IPS-15b (cell line): ENCODE measurements at regions not wholly inside any gene's neighbourhood (a gene's known extent, or its start where the extent isn't known, plus 50 kb on each side); places are given as distances from the start of the nearest gene placed in this dataset.

Source experiments
- H3K27me3 ChIP-seq: one replicate; pipeline ENCODE4 v1.6.1; 2013; ENCODE audit warnings: low read length; ENCODE audit not compliant: control insufficient read depth, insufficient read depth
- H3K36me3 ChIP-seq: one replicate; pipeline ENCODE4 v1.6.1; 2013; ENCODE audit warnings: low read length; ENCODE audit not compliant: control insufficient read depth, insufficient read depth
- H3K4me1 ChIP-seq: one replicate; pipeline ENCODE4 v1.6.1; 2013; ENCODE audit warnings: mild to moderate bottlenecking, low read length; ENCODE audit not compliant: control insufficient read depth, insufficient read depth
- H3K4me3 ChIP-seq: one replicate; pipeline ENCODE4 v1.5.1; 2013; ENCODE audit warnings: low read depth, low read length
- H3K9ac ChIP-seq: one replicate; pipeline ENCODE4 v1.6.1; 2013; ENCODE audit warnings: low read depth, mild to moderate bottlenecking, low read length
- H3K9me3 ChIP-seq: one replicate; pipeline ENCODE4 v1.6.1; 2013; ENCODE audit warnings: mild to moderate bottlenecking, low read length; ENCODE audit not compliant: control insufficient read depth, insufficient read depth

- Histone ChIP-seq H3K4me3 (no peak overlapping the region), H3K4me1 (peaks cover 4% of the 10 kb centered on the region), H3K9ac (no peak overlapping the region), H3K27me3 (no peaks in the 10 kb centered on the region), H3K36me3 (no peaks in the 10 kb centered on the region), H3K9me3 (no peaks in the 10 kb centered on the region)
Observed at GRCh38 chr7:112889834-112890438, 99.7 kb upstream of the TMEM168 start.

- Histone ChIP-seq H3K4me1 (peaks cover 4% of the 10 kb centered on the region), H3K9me3 (no peaks in the 10 kb centered on the region), H3K9ac (no peak overlapping the region), H3K27me3 (no peaks in the 10 kb centered on the region), H3K4me3 (no peak overlapping the region), H3K36me3 (no peaks in the 10 kb centered on the region)
Observed at GRCh38 chr7:112889268-112889667, 99.1 kb upstream of the TMEM168 start.

GRCh38 chr7:112888781-112889180 lies 98.6 kb upstream of the TMEM168 start:
- H3K4me1 ChIP-seq = peaks cover 4% of the 10 kb centered on the region
- H3K4me3 ChIP-seq = no peak overlapping the region
- no peaks in the 10 kb centered on the region for H3K36me3 ChIP-seq

GRCh38 chr7:112887976-112888375 lies 97.8 kb upstream of the TMEM168 start:
- no peaks in the 10 kb centered on the region for H3K36me3 ChIP-seq
- H3K27me3 ChIP-seq = no peaks in the 10 kb centered on the region
- peaks cover 4% of the 10 kb centered on the region for H3K4me1 ChIP-seq
- no peak overlapping the region for H3K9ac ChIP-seq
- no peaks in the 10 kb centered on the region for H3K9me3 ChIP-seq
- H3K4me3 ChIP-seq = no peak overlapping the region

More at GRCh38 chr7:112888781-112889180, 98.6 kb upstream of the TMEM168 start:
- Histone ChIP-seq H3K9ac (no peak overlapping the region), H3K9me3 (no peaks in the 10 kb centered on the region), H3K27me3 (no peaks in the 10 kb centered on the region)

- H3K36me3 ChIP-seq = no peaks in the 10 kb centered on the region
- H3K27me3 ChIP-seq = no peaks in the 10 kb centered on the region
- H3K4me1 ChIP-seq = peaks cover 4% of the 10 kb centered on the region
- H3K9ac ChIP-seq = no peak overlapping the region
- no peaks in the 10 kb centered on the region for H3K9me3 ChIP-seq
- H3K4me3 ChIP-seq = no peak overlapping the region
Observed at GRCh38 chr7:112887337-112887736, 97.1 kb upstream of the TMEM168 start.

GRCh38 chr7:112886208-112886607 lies 96.0 kb upstream of the TMEM168 start:
- Histone ChIP-seq H3K36me3 (no peaks in the 10 kb centered on the region), H3K9me3 (no peaks in the 10 kb centered on the region), H3K4me3 (no peak overlapping the region), H3K9ac (no peak overlapping the region), H3K27me3 (no peaks in the 10 kb centered on the region), H3K4me1 (peaks cover 4% of the 10 kb centered on the region)

- Histone ChIP-seq H3K9ac (no peak overlapping the region), H3K27me3 (no peaks in the 10 kb centered on the region), H3K36me3 (no peaks in the 10 kb centered on the region), H3K4me1 (no peaks in the 10 kb centered on the region), H3K9me3 (no peaks in the 10 kb centered on the region), H3K4me3 (no peak overlapping the region)
Observed at GRCh38 chr7:112882991-112883390, 92.8 kb upstream of the TMEM168 start.

- no peaks in the 10 kb centered on the region for H3K9me3 ChIP-seq
Observed at GRCh38 chr7:112882511-112882910, 92.3 kb upstream of the TMEM168 start.

GRCh38 chr7:112882022-112882421 lies 91.8 kb upstream of the TMEM168 start:
- Histone ChIP-seq H3K36me3 (no peaks in the 10 kb centered on the region), H3K27me3 (no peaks in the 10 kb centered on the region), H3K4me1 (no peaks in the 10 kb centered on the region), H3K4me3 (no peak overlapping the region), H3K9ac (no peak overlapping the region), H3K9me3 (no peaks in the 10 kb centered on the region)

More at GRCh38 chr7:112882511-112882910, 92.3 kb upstream of the TMEM168 start:
- H3K4me1 ChIP-seq = no peaks in the 10 kb centered on the region
- no peak overlapping the region for H3K9ac ChIP-seq
- H3K27me3 ChIP-seq = no peaks in the 10 kb centered on the region
- H3K36me3 ChIP-seq = no peaks in the 10 kb centered on the region
- no peak overlapping the region for H3K4me3 ChIP-seq

- no peaks in the 10 kb centered on the region for H3K4me1 ChIP-seq
- no peaks in the 10 kb centered on the region for H3K9me3 ChIP-seq
- H3K4me3 ChIP-seq = no peak overlapping the region
- no peaks in the 10 kb centered on the region for H3K36me3 ChIP-seq
- no peaks in the 10 kb centered on the region for H3K27me3 ChIP-seq
- H3K9ac ChIP-seq = no peak overlapping the region
Observed at GRCh38 chr7:112880818-112881418, 90.7 kb upstream of the TMEM168 start.

GRCh38 chr7:112877691-112878460 lies 87.7 kb upstream of the TMEM168 start:
- no peaks in the 10 kb centered on the region for H3K36me3 ChIP-seq
- no peak overlapping the region for H3K4me3 ChIP-seq
- H3K9me3 ChIP-seq = no peaks in the 10 kb centered on the region
- H3K27me3 ChIP-seq = no peaks in the 10 kb centered on the region
- no peaks in the 10 kb centered on the region for H3K4me1 ChIP-seq
- no peak overlapping the region for H3K9ac ChIP-seq

GRCh38 chr7:112876877-112877276 lies 86.7 kb upstream of the TMEM168 start:
- H3K4me3 ChIP-seq = no peak overlapping the region
- no peaks in the 10 kb centered on the region for H3K27me3 ChIP-seq
- no peaks in the 10 kb centered on the region for H3K4me1 ChIP-seq
- H3K36me3 ChIP-seq = no peaks in the 10 kb centered on the region
- H3K9me3 ChIP-seq = no peaks in the 10 kb centered on the region
- no peak overlapping the region for H3K9ac ChIP-seq
